ENCODE measurements at regions not wholly inside any gene's neighbourhood (a gene's known extent, or its start where the extent isn't known, plus 50 kb on each side); places are given as distances from the start of the nearest gene placed in this dataset.

GRCh38 chr10:10198363-10198762, 819.3 kb upstream of the CELF2 start:
- intact Hi-C loops (cut with DNase I) = no loop called here
- Histone ChIP-seq H3K4me3 (no peak overlapping the region), H3K4me1 (ENCODE audit: insufficient read depth) (no peaks in the 10 kb centered on the region), H3K9me3 (no peaks in the 10 kb centered on the region), H3K27me3 (no peaks in the 10 kb centered on the region), H3K27ac (no peak overlapping the region), H3K36me3 (no peaks in the 10 kb centered on the region)
- no peak for DNase-seq
- TF ChIP-seq, protein P1, sequence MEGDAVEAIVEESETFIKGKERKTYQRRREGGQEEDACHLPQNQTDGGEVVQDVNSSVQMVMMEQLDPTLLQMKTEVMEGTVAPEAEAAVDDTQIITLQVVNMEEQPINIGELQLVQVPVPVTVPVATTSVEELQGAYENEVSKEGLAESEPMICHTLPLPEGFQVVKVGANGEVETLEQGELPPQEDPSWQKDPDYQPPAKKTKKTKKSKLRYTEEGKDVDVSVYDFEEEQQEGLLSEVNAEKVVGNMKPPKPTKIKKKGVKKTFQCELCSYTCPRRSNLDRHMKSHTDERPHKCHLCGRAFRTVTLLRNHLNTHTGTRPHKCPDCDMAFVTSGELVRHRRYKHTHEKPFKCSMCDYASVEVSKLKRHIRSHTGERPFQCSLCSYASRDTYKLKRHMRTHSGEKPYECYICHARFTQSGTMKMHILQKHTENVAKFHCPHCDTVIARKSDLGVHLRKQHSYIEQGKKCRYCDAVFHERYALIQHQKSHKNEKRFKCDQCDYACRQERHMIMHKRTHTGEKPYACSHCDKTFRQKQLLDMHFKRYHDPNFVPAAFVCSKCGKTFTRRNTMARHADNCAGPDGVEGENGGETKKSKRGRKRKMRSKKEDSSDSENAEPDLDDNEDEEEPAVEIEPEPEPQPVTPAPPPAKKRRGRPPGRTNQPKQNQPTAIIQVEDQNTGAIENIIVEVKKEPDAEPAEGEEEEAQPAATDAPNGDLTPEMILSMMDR (IDR thresholded peaks at IDR 0.05) = no peak
- TF ChIP-seq POLR2A (IDR thresholded peaks at IDR 0.05) (no peak), EP300 (IDR thresholded peaks at IDR 0.05) (no peak)
- 84 to 88% (median 85%) methylated on average over 6 of the region's 6 CpGs for WGBS, 3 donors

- 97 to 100% (median 97%) methylated on average over 2 of the region's 2 CpGs for WGBS, 3 donors
- TF ChIP-seq EP300 (IDR thresholded peaks at IDR 0.05) = no peak
- TF ChIP-seq, protein P1 (IDR thresholded peaks at IDR 0.05) = no peak
- TF ChIP-seq POLR2A (IDR thresholded peaks at IDR 0.05) = no peak
- H3K36me3 ChIP-seq = no peaks in the 10 kb centered on the region
- no peak for DNase-seq
- no peaks in the 10 kb centered on the region for H3K4me1 ChIP-seq (ENCODE audit: insufficient read depth)
- no peaks in the 10 kb centered on the region for H3K27me3 ChIP-seq
- intact Hi-C loops (cut with DNase I) = no loop called here
- no peak overlapping the region for H3K4me3 ChIP-seq
- no peak overlapping the region for H3K27ac ChIP-seq
- no peaks in the 10 kb centered on the region for H3K9me3 ChIP-seq
Measured at GRCh38 chr10:10204415-10204814, 813.3 kb upstream of the CELF2 start.

DNA sequence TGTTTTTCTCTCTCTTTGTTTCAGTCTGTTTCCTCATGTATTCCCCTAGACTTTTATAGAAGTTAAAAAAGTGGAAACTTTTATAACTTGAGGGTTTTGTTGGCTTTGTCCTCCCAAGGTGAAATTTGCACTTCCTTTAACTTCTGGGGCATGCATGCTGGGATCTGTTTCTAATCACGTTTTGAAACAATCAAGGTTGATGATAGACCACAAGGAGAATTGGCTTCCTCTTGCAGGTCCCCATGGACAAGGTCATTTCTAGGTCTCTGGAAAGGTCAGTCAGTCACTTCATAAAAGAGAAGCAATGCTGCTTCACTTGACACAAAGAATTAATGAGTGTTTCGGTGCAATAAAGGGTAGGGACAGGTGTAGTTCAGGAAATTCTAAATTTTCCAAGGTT, 811.8 kb upstream of the CELF2 start:
- DNase-seq = no peak
- Histone ChIP-seq H3K4me1 (ENCODE audit: insufficient read depth) (no peaks in the 10 kb centered on the region), H3K27me3 (no peaks in the 10 kb centered on the region), H3K36me3 (no peaks in the 10 kb centered on the region), H3K27ac (no peak overlapping the region), H3K9me3 (no peaks in the 10 kb centered on the region), H3K4me3 (no peak overlapping the region)
- WGBS, 3 donors = 65 to 79% (median 73%) methylated on average over 2 of the region's 2 CpGs
- no peak for TF ChIP-seq POLR2A (IDR thresholded peaks at IDR 0.05)
- no peak for TF ChIP-seq EP300 (IDR thresholded peaks at IDR 0.05)
- TF ChIP-seq, protein P1 (IDR thresholded peaks at IDR 0.05) = no peak
- intact Hi-C loops (cut with DNase I) = no loop called here

GRCh38 chr10:10207538-10207937, 810.1 kb upstream of the CELF2 start:
- intact Hi-C loops (cut with DNase I) = no loop called here
- WGBS, 3 donors = 64 to 97% (median 92%) methylated on average over 2 to 3 of the region's 3 CpGs
- H3K36me3 ChIP-seq = no peaks in the 10 kb centered on the region
- no peaks in the 10 kb centered on the region for H3K27me3 ChIP-seq
- no peak for DNase-seq
- no peaks in the 10 kb centered on the region for H3K9me3 ChIP-seq
- H3K27ac ChIP-seq = no peak overlapping the region
- H3K4me1 ChIP-seq (ENCODE audit: insufficient read depth) = no peaks in the 10 kb centered on the region
- H3K4me3 ChIP-seq = no peak overlapping the region
- TF ChIP-seq, protein P1 (IDR thresholded peaks at IDR 0.05) = no peak
- TF ChIP-seq EP300 (IDR thresholded peaks at IDR 0.05) = no peak
- no peak for TF ChIP-seq POLR2A (IDR thresholded peaks at IDR 0.05)

GRCh38 chr10:10208196-10208595, 809.5 kb upstream of the CELF2 start:
- Histone ChIP-seq H3K9me3 (no peaks in the 10 kb centered on the region), H3K4me3 (no peak overlapping the region), H3K4me1 (ENCODE audit: insufficient read depth) (no peaks in the 10 kb centered on the region), H3K36me3 (no peaks in the 10 kb centered on the region), H3K27ac (no peak overlapping the region), H3K27me3 (no peaks in the 10 kb centered on the region)
- no peak for TF ChIP-seq EP300 (IDR thresholded peaks at IDR 0.05)
- TF ChIP-seq, protein P1 (IDR thresholded peaks at IDR 0.05) = no peak
- TF ChIP-seq POLR2A (IDR thresholded peaks at IDR 0.05) = no peak
- WGBS, 3 donors = 5 to 19% (median 18%) methylated on average over 4 of the region's 4 CpGs
- DNase-seq = no peak
- intact Hi-C loops (cut with DNase I) = no loop called here
